ENCODE measurements at regions not wholly inside any gene's neighbourhood (a gene's known extent, or its start where the extent isn't known, plus 50 kb on each side); places are given as distances from the start of the nearest gene placed in this dataset.

DNA sequence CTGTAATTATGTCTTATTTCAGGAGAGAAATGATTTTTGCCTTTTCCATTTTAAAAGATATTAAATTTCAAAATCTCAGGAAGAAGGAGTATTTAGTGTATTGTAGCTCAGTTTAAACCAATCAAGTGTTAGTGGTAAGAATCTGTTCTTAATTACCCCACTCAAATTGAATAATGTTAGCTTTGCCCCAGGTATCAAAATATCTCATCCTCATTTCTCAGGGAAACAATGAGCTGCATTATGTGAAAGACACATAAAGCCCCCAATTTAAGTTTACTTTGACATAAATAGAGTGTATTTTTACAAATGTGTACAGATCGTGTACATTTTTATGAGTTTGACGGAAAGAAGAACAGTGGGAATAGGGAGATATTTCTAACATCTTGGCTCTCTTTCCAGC is 317.4 kb upstream of the RARB start (continued):
- TF ChIP-seq, protein P1, sequence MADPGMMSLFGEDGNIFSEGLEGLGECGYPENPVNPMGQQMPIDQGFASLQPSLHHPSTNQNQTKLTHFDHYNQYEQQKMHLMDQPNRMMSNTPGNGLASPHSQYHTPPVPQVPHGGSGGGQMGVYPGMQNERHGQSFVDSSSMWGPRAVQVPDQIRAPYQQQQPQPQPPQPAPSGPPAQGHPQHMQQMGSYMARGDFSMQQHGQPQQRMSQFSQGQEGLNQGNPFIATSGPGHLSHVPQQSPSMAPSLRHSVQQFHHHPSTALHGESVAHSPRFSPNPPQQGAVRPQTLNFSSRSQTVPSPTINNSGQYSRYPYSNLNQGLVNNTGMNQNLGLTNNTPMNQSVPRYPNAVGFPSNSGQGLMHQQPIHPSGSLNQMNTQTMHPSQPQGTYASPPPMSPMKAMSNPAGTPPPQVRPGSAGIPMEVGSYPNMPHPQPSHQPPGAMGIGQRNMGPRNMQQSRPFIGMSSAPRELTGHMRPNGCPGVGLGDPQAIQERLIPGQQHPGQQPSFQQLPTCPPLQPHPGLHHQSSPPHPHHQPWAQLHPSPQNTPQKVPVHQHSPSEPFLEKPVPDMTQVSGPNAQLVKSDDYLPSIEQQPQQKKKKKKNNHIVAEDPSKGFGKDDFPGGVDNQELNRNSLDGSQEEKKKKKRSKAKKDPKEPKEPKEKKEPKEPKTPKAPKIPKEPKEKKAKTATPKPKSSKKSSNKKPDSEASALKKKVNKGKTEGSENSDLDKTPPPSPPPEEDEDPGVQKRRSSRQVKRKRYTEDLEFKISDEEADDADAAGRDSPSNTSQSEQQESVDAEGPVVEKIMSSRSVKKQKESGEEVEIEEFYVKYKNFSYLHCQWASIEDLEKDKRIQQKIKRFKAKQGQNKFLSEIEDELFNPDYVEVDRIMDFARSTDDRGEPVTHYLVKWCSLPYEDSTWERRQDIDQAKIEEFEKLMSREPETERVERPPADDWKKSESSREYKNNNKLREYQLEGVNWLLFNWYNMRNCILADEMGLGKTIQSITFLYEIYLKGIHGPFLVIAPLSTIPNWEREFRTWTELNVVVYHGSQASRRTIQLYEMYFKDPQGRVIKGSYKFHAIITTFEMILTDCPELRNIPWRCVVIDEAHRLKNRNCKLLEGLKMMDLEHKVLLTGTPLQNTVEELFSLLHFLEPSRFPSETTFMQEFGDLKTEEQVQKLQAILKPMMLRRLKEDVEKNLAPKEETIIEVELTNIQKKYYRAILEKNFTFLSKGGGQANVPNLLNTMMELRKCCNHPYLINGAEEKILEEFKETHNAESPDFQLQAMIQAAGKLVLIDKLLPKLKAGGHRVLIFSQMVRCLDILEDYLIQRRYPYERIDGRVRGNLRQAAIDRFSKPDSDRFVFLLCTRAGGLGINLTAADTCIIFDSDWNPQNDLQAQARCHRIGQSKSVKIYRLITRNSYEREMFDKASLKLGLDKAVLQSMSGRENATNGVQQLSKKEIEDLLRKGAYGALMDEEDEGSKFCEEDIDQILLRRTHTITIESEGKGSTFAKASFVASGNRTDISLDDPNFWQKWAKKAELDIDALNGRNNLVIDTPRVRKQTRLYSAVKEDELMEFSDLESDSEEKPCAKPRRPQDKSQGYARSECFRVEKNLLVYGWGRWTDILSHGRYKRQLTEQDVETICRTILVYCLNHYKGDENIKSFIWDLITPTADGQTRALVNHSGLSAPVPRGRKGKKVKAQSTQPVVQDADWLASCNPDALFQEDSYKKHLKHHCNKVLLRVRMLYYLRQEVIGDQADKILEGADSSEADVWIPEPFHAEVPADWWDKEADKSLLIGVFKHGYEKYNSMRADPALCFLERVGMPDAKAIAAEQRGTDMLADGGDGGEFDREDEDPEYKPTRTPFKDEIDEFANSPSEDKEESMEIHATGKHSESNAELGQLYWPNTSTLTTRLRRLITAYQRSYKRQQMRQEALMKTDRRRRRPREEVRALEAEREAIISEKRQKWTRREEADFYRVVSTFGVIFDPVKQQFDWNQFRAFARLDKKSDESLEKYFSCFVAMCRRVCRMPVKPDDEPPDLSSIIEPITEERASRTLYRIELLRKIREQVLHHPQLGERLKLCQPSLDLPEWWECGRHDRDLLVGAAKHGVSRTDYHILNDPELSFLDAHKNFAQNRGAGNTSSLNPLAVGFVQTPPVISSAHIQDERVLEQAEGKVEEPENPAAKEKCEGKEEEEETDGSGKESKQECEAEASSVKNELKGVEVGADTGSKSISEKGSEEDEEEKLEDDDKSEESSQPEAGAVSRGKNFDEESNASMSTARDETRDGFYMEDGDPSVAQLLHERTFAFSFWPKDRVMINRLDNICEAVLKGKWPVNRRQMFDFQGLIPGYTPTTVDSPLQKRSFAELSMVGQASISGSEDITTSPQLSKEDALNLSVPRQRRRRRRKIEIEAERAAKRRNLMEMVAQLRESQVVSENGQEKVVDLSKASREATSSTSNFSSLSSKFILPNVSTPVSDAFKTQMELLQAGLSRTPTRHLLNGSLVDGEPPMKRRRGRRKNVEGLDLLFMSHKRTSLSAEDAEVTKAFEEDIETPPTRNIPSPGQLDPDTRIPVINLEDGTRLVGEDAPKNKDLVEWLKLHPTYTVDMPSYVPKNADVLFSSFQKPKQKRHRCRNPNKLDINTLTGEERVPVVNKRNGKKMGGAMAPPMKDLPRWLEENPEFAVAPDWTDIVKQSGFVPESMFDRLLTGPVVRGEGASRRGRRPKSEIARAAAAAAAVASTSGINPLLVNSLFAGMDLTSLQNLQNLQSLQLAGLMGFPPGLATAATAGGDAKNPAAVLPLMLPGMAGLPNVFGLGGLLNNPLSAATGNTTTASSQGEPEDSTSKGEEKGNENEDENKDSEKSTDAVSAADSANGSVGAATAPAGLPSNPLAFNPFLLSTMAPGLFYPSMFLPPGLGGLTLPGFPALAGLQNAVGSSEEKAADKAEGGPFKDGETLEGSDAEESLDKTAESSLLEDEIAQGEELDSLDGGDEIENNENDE (IDR thresholded peaks at IDR 0.05; ENCODE audit: insufficient replicate concordance, low read length): no peak
- TF ChIP-seq KDM1A (IDR thresholded peaks at IDR 0.05; ENCODE audit: borderline replicate concordance, low read length): no peak
- no peak for TF ChIP-seq RFX5 (IDR thresholded peaks at IDR 0.05; ENCODE audit: borderline replicate concordance, low read depth, low read length)
- TF ChIP-seq EP300 (IDR thresholded peaks at IDR 0.05; ENCODE audit: borderline replicate concordance in 1 of 2, low read depth in 2 of 2, low read length in 2 of 2): no peak
- TF ChIP-seq, protein P2, sequence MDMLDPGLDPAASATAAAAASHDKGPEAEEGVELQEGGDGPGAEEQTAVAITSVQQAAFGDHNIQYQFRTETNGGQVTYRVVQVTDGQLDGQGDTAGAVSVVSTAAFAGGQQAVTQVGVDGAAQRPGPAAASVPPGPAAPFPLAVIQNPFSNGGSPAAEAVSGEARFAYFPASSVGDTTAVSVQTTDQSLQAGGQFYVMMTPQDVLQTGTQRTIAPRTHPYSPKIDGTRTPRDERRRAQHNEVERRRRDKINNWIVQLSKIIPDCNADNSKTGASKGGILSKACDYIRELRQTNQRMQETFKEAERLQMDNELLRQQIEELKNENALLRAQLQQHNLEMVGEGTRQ (IDR thresholded peaks at IDR 0.05; ENCODE audit: low read length): no peak
- TF ChIP-seq BRCA1 (IDR thresholded peaks at IDR 0.05; ENCODE audit: low read depth, low read length): no peak

Data from H1 (cell line).